Thyroid gland (tissue), 4 donors: ENCODE measurements at regions not wholly inside any gene's neighbourhood (a gene's known extent, or its start where the extent isn't known, plus 50 kb on each side); places are given as distances from the start of the nearest gene placed in this dataset.

ENCODE experiments used
- DNase-seq, 2 donors: peaks; one replicate each; pipeline ENCODE4 v3.0.0-alpha.2; 2019
- H3K27ac ChIP-seq, 3 donors: fragments of 200-600 bp; sonication (generic); 1 replicate in 2 of 3; 2 replicates in 1 of 3; pipeline ENCODE4 v1.5.1; 2016 to 2019; ENCODE audit warnings: mild to moderate bottlenecking in 1 of 3, moderate library complexity in 1 of 3
- H3K27me3 ChIP-seq: fragments of 200-600 bp; sonication (generic); one replicate; pipeline ENCODE4 v1.5.1; 2019
- H3K36me3 ChIP-seq, 2 donors: fragments of 200-600 bp; sonication (generic); one replicate each; pipeline ENCODE4 v1.5.1; 2016 to 2019
- H3K4me1 ChIP-seq, 2 donors: fragments of 200-600 bp; sonication (generic); one replicate each; pipeline ENCODE4 v1.5.1; 2017 to 2019
- H3K4me3 ChIP-seq, 3 donors: fragments of 200-600 bp; sonication (generic); replicated peaks in 1 of 3; 1 replicate in 2 of 3; 2 replicates in 1 of 3; pipeline ENCODE4 v1.5.1; 2016; ENCODE audit warnings: mild to moderate bottlenecking in 1 of 3
- H3K9me3 ChIP-seq: fragments of 200-600 bp; sonication (generic); one replicate; pipeline ENCODE4 v1.5.1; 2017
- POLR2A ChIP-seq, 2 donors: fragments of 450-650 bp; IDR thresholded peaks; one replicate each; pipeline ENCODE4 v1.6.1; 2017; ENCODE audit warnings: antibody characterized with exemption in 2 of 2, mild to moderate bottlenecking in 2 of 2, moderate library complexity in 1 of 2
- WGBS, 2 donors: methylation state at CpG; one replicate each; pipeline ENCODE4 v1.1.5; 2017; 5-methylcytosine and 5-hydroxymethylcytosine counted together
- intact Hi-C: fragments of 100-400 bp; cut with DNase I; formaldehyde crosslinking; loops from one replicate; pipeline ENCODE4 v1.15.1; 2023
- TF ChIP-seq, protein P1 (sequence below), 6 experiments: fragments of 200-600 bp in 3 of 6; fragments of 450-650 bp in 3 of 6; sonication (generic) in 3 of 6; IDR thresholded peaks; one replicate each; pipeline ENCODE4 v1.5.1; 2016 to 2019; ENCODE audit warnings: antibody characterized with exemption in 6 of 6, mild to moderate bottlenecking in 2 of 6, inconsistent platforms in 1 of 6, moderate library complexity in 1 of 6

DNA sequence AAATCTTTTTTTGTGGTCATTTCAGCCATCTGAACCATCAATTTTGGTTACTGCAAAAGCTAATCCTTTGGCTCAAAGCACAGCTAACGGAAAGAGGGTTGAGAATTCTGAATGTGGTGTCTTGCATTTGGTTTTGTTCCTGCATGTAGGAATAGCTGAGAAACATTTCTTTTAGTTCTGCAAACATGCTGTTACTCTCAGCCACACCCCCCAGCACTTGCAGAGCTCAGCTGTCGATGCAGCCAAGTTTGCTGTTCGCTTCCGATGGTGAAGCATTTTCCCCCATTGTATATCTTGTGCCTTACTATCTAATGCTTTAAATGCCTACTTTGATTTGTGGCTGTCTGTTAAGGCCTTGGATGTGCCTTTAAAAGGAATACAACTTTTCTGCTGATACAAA, 294.9 kb upstream of the FANCL start:
- 59 to 76% methylated on average over 4 of the region's 4 CpGs for WGBS, 2 donors
- Histone ChIP-seq H3K4me1 (peaks cover 3 to 6% of the 10 kb centered on the region in 2 donors), H3K27ac (no peak overlapping the region), H3K4me3 (no peak overlapping the region), H3K36me3 (no peaks in the 10 kb centered on the region), H3K9me3 (no peaks in the 10 kb centered on the region), H3K27me3 (no peaks in the 10 kb centered on the region)
- DNase-seq, result no peak
- intact Hi-C loops, result no loop called here
- TF ChIP-seq, protein P1, sequence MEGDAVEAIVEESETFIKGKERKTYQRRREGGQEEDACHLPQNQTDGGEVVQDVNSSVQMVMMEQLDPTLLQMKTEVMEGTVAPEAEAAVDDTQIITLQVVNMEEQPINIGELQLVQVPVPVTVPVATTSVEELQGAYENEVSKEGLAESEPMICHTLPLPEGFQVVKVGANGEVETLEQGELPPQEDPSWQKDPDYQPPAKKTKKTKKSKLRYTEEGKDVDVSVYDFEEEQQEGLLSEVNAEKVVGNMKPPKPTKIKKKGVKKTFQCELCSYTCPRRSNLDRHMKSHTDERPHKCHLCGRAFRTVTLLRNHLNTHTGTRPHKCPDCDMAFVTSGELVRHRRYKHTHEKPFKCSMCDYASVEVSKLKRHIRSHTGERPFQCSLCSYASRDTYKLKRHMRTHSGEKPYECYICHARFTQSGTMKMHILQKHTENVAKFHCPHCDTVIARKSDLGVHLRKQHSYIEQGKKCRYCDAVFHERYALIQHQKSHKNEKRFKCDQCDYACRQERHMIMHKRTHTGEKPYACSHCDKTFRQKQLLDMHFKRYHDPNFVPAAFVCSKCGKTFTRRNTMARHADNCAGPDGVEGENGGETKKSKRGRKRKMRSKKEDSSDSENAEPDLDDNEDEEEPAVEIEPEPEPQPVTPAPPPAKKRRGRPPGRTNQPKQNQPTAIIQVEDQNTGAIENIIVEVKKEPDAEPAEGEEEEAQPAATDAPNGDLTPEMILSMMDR (IDR thresholded peaks at IDR 0.05), result no peak
- TF ChIP-seq POLR2A (IDR thresholded peaks at IDR 0.05), result no peak

DNA sequence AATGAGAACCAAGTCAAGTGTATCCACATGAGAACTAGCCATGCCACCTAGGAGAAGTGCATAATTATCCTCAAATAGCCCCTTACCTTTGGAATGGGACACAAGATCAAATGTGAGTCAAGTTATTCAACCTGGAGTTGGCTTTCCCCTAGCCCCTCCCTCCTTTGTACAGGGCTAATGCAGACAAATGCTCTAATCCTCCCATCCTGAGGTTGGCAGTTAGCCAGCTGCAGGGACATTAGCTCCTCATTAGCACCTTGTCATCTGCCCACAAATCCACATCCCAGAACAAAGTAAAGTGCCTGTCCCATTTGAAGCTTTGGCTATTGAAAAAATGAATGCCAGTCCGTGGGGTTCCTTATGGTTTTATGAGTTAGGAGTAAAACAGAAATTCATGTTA, 294.1 kb upstream of the FANCL start:
- no peaks in the 10 kb centered on the region for H3K27me3 ChIP-seq
- H3K4me3 ChIP-seq, result no peak overlapping the region
- H3K4me1 ChIP-seq, result peaks cover 3 to 4% of the 10 kb centered on the region in 2 donors
- no peaks in the 10 kb centered on the region for H3K36me3 ChIP-seq
- H3K27ac ChIP-seq, result no peak overlapping the region
- no peak for TF ChIP-seq POLR2A (IDR thresholded peaks at IDR 0.05)
- TF ChIP-seq, protein P1 (IDR thresholded peaks at IDR 0.05), result no peak
- intact Hi-C loops, result no loop called here
- no peak for DNase-seq
- no peaks in the 10 kb centered on the region for H3K9me3 ChIP-seq
- WGBS, 2 donors, result 67 to 84% methylated on average over 1 of the region's 1 CpG

DNA sequence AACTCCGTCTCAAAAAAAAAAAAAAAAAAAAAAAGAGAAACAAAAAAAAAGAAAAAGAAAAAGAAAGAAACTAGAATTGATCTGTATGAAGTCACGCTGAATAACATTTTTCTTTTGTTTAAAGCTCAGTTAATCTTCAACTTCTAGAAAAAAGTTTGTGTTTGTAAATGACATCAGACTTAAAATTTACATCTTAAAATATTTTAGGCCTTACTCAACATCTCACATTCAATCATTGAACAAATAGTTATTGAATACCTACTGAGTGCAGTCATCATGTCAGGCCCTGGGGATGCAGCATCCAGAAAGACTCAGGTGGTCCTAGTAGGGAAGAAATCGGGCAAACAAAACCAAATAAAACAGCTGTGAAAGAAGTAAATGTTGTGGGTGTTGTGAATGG, 292.3 kb upstream of the FANCL start:
- 91 to 92% methylated on average over 3 of the region's 3 CpGs for WGBS, 2 donors
- no peaks in the 10 kb centered on the region for H3K27me3 ChIP-seq
- no peak overlapping the region for H3K27ac ChIP-seq
- H3K36me3 ChIP-seq, result no peaks in the 10 kb centered on the region
- no peak overlapping the region for H3K4me3 ChIP-seq
- DNase-seq, result no peak
- TF ChIP-seq POLR2A (IDR thresholded peaks at IDR 0.05), result no peak
- H3K4me1 ChIP-seq, result no peaks in the 10 kb centered on the region
- intact Hi-C loops, result no loop called here
- H3K9me3 ChIP-seq, result no peaks in the 10 kb centered on the region

DNA sequence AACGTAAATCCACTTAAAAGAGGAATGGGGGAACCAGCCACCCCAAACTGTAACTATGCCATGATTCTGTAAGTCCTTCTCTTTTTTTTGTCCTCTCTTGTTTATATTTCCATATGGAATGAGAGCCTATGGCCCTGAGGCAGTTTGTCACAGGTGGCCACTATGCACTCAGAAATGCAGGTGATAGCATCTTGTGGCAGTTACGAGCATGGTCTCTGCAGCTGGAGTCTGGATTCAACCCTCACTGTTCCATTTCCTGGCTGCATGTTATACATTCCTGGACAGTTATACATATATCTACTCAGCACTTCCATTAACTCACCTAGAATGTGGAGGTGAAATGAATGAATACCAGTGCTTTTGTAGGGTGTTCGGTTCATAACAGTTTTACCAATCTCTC, 291.5 kb upstream of the FANCL start:
- Histone ChIP-seq H3K36me3 (no peaks in the 10 kb centered on the region), H3K4me1 (no peaks in the 10 kb centered on the region), H3K4me3 (no peak overlapping the region), H3K27me3 (no peaks in the 10 kb centered on the region), H3K9me3 (no peaks in the 10 kb centered on the region), H3K27ac (no peak overlapping the region)
- 95 to 98% methylated on average over 3 of the region's 3 CpGs for WGBS, 2 donors
- DNase-seq, result no peak
- intact Hi-C loops, result no loop called here
- no peak for TF ChIP-seq POLR2A (IDR thresholded peaks at IDR 0.05)
- TF ChIP-seq, protein P1 (IDR thresholded peaks at IDR 0.05), result no peak

DNA sequence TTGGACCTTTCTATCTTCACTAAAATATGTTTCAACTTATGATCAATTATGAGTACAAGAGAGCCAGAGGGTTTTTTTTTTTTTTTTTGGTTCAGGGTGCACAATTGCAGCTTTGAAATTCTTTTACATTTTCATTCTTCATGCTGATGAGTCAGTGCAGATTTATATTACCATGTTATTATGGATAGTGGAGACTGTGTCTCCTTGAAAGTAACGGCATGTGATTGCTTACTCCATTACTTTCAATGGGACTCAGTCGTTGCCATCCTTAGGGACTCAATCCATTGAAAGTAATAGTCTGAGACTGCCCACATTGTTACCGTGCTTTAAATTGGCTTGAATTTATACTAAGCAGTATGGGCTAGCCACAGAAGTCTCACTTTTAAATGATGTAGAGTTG, 286.5 kb upstream of the FANCL start:
- H3K4me3 ChIP-seq, result no peak overlapping the region
- no peak overlapping the region for H3K27ac ChIP-seq
- 75 to 88% methylated on average over 3 of the region's 3 CpGs for WGBS, 2 donors
- no peak for DNase-seq
- intact Hi-C loops, result no loop called here
- no peaks in the 10 kb centered on the region for H3K27me3 ChIP-seq
- no peaks in the 10 kb centered on the region for H3K4me1 ChIP-seq
- no peak for TF ChIP-seq POLR2A (IDR thresholded peaks at IDR 0.05)
- TF ChIP-seq, protein P1 (IDR thresholded peaks at IDR 0.05), result no peak
- no peaks in the 10 kb centered on the region for H3K9me3 ChIP-seq
- H3K36me3 ChIP-seq, result no peaks in the 10 kb centered on the region
